Neural progenitor cell (in vitro differentiated cells): ENCODE measurements at regions not wholly inside any gene's neighbourhood (a gene's known extent, or its start where the extent isn't known, plus 50 kb on each side); places are given as distances from the start of the nearest gene placed in this dataset.

ENCODE experiments used
- EZH2 ChIP-seq: fragments of 200-600 bp; sonication (generic); IDR thresholded peaks from 2 replicates; pipeline ENCODE4 v1.6.1; 2017; ENCODE audit warnings: antibody characterized with exemption, mild to moderate bottlenecking, moderate library complexity
- TF ChIP-seq, protein P1 (sequence below): fragments of 200-600 bp; sonication (generic); IDR thresholded peaks from 2 replicates; pipeline ENCODE4 v1.5.1; 2017; ENCODE audit warnings: antibody characterized with exemption, mild to moderate bottlenecking

DNA sequence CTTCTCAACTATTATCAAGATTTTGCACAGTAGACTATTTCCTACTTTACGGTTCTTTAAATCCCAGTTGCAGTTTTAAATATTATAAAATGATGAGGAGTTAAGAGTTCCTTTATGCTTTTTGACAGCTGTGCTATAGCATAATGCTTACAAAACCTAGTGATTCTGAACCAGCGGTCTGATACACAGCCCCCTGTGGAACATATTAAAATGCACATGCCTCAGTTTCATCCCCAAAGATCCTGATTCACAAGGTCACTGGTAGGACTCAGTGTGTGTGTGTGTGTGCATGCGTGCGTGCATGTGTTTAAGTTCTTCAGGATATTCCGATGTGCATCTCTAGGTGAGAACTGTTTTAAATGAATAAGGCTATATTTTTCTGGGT is 330.1 kb upstream of the TPM1 start:
- TF ChIP-seq, protein P1, sequence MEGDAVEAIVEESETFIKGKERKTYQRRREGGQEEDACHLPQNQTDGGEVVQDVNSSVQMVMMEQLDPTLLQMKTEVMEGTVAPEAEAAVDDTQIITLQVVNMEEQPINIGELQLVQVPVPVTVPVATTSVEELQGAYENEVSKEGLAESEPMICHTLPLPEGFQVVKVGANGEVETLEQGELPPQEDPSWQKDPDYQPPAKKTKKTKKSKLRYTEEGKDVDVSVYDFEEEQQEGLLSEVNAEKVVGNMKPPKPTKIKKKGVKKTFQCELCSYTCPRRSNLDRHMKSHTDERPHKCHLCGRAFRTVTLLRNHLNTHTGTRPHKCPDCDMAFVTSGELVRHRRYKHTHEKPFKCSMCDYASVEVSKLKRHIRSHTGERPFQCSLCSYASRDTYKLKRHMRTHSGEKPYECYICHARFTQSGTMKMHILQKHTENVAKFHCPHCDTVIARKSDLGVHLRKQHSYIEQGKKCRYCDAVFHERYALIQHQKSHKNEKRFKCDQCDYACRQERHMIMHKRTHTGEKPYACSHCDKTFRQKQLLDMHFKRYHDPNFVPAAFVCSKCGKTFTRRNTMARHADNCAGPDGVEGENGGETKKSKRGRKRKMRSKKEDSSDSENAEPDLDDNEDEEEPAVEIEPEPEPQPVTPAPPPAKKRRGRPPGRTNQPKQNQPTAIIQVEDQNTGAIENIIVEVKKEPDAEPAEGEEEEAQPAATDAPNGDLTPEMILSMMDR: no peak
- no peak for TF ChIP-seq EZH2
